GM18867 (cell line): ENCODE measurements at regions not wholly inside any gene's neighbourhood (a gene's known extent, or its start where the extent isn't known, plus 50 kb on each side); places are given as distances from the start of the nearest gene placed in this dataset.

Experiments
- ATAC-seq: cut with Tn5 transposase; IDR thresholded peaks from one replicate; pipeline ENCODE4 v1.9.1; 2021; ENCODE audit warnings: mild to moderate bottlenecking, moderate library complexity; ENCODE audit not compliant: unreplicated experiment

- no peak for ATAC-seq
Observed at GRCh38 chr2:188713961-188714360, 260.2 kb upstream of the COL3A1 start.

GRCh38 chr2:188720811-188721605 is 253.2 kb upstream of the COL3A1 start:
- no peak for ATAC-seq

- no peak for ATAC-seq
Observed at GRCh38 chr2:188721784-188722183, 252.4 kb upstream of the COL3A1 start.

- ATAC-seq = no peak
Observed at GRCh38 chr2:188725746-188726360, 248.3 kb upstream of the COL3A1 start.

- no peak for ATAC-seq
Observed at GRCh38 chr2:188726626-188727247, 247.4 kb upstream of the COL3A1 start.

- no peak for ATAC-seq
Observed at GRCh38 chr2:188727846-188728245, 246.3 kb upstream of the COL3A1 start.

- ATAC-seq = no peak
Observed at GRCh38 chr2:188734691-188735090, 239.5 kb upstream of the COL3A1 start.

- no peak for ATAC-seq
Observed at GRCh38 chr2:188746727-188747126, 227.4 kb upstream of the COL3A1 start.

- ATAC-seq = no peak
Observed at GRCh38 chr2:188751816-188752215, 222.4 kb upstream of the COL3A1 start.

- no peak for ATAC-seq
Observed at GRCh38 chr2:188752311-188752710, 221.9 kb upstream of the COL3A1 start.

- no peak for ATAC-seq
Observed at GRCh38 chr2:188762151-188762550, 212.0 kb upstream of the COL3A1 start.

GRCh38 chr2:188765522-188766470 is 208.4 kb upstream of the COL3A1 start:
- peak; percentile 60 for ATAC-seq

GRCh38 chr2:188766471-188766856 is 207.7 kb upstream of the COL3A1 start:
- no peak for ATAC-seq

- no peak for ATAC-seq
Observed at GRCh38 chr2:188767176-188767575, 207.0 kb upstream of the COL3A1 start.

- ATAC-seq = no peak
Observed at GRCh38 chr2:188770296-188770695, 203.9 kb upstream of the COL3A1 start.

GRCh38 chr2:188773075-188773474 is 201.1 kb upstream of the COL3A1 start:
- no peak for ATAC-seq

GRCh38 chr2:188776634-188777033 is 197.5 kb upstream of the COL3A1 start:
- no peak for ATAC-seq

GRCh38 chr2:188784269-188784762 is 189.9 kb upstream of the COL3A1 start:
- ATAC-seq = no peak

GRCh38 chr2:188785061-188785460 is 189.1 kb upstream of the COL3A1 start:
- ATAC-seq = no peak

- no peak for ATAC-seq
Observed at GRCh38 chr2:188785490-188785889, 188.7 kb upstream of the COL3A1 start.

- no peak for ATAC-seq
Observed at GRCh38 chr2:188786368-188786841, 187.8 kb upstream of the COL3A1 start.
